Activated naive CD4-positive, alpha-beta T cell treated with anti-CD3 and anti-CD28 coated beads for 36 hours (primary cell): ENCODE measurements at regions not wholly inside any gene's neighbourhood (a gene's known extent, or its start where the extent isn't known, plus 50 kb on each side); places are given as distances from the start of the nearest gene placed in this dataset.

Experiments
- CTCF ChIA-PET: fragments of 350-600 bp; sonication (Branson Sonifier 250); formaldehyde crosslinking; loops from one replicate; lab custom pipeline; 2021; ENCODE audit warnings: antibody characterized with exemption; lab: Charles Lee
- DNase-seq: peaks from one replicate; pipeline ENCODE4 v3.0.0-alpha.2; 2020
- H3K27ac Mint-ChIP-seq: one replicate; pipeline ENCODE4 v1.8.0; 2021; ENCODE audit warnings: mild to moderate bottlenecking, mixed read lengths
- H3K27me3 Mint-ChIP-seq: one replicate; pipeline ENCODE4 v1.8.0; 2021; ENCODE audit warnings: low read depth, mixed read lengths
- H3K36me3 Mint-ChIP-seq: one replicate; pipeline ENCODE4 v1.8.0; 2021; ENCODE audit warnings: low read depth, mixed read lengths
- H3K4me1 Mint-ChIP-seq: one replicate; pipeline ENCODE4 v1.8.0; 2021; ENCODE audit warnings: low read depth, mixed read lengths
- H3K4me3 Mint-ChIP-seq: one replicate; pipeline ENCODE4 v1.8.0; 2021; ENCODE audit warnings: mild to moderate bottlenecking, moderate library complexity, mixed read lengths
- H3K9me3 Mint-ChIP-seq: one replicate; pipeline ENCODE4 v1.8.0; 2021; ENCODE audit warnings: mixed read lengths
- intact Hi-C: fragments of 100-400 bp; cut with micrococcal nuclease; formaldehyde crosslinking; loops from one replicate; pipeline ENCODE4 v1.15.1; 2023

GRCh38 chr6:150544793-150545192 is 54.9 kb upstream of the PLEKHG1 start:
- Mint-ChIP-seq H3K27ac (no peak overlapping the region), H3K4me3 (no peak overlapping the region), H3K4me1 (no peaks in the 10 kb centered on the region), H3K27me3 (peaks cover 18% of the 10 kb centered on the region), H3K36me3 (no peaks in the 10 kb centered on the region), H3K9me3 (no peaks in the 10 kb centered on the region)
- DNase-seq: no peak
- intact Hi-C loops: no loop called here
- CTCF ChIA-PET: no interaction called here

GRCh38 chr6:150546457-150546856 is 53.2 kb upstream of the PLEKHG1 start:
- CTCF ChIA-PET: no interaction called here
- no peak overlapping the region for H3K27ac Mint-ChIP-seq

GRCh38 chr6:150547502-150548222 is 52.0 kb upstream of the PLEKHG1 start:
- H3K27me3 Mint-ChIP-seq: peaks cover 11% of the 10 kb centered on the region
- no peaks in the 10 kb centered on the region for H3K4me1 Mint-ChIP-seq
- no peak overlapping the region for H3K27ac Mint-ChIP-seq
- no peaks in the 10 kb centered on the region for H3K9me3 Mint-ChIP-seq
- intact Hi-C loops: no loop called here
- CTCF ChIA-PET: no interaction called here
- H3K36me3 Mint-ChIP-seq: no peaks in the 10 kb centered on the region
- no peak overlapping the region for H3K4me3 Mint-ChIP-seq
- no peak for DNase-seq

More at GRCh38 chr6:150546457-150546856, 53.2 kb upstream of the PLEKHG1 start:
- intact Hi-C loops: no loop called here
- no peaks in the 10 kb centered on the region for H3K9me3 Mint-ChIP-seq
- no peak overlapping the region for H3K4me3 Mint-ChIP-seq
- no peaks in the 10 kb centered on the region for H3K4me1 Mint-ChIP-seq
- no peaks in the 10 kb centered on the region for H3K36me3 Mint-ChIP-seq
- peaks cover 11% of the 10 kb centered on the region for H3K27me3 Mint-ChIP-seq
- DNase-seq: no peak

GRCh38 chr6:150548330-150548729 is 51.4 kb upstream of the PLEKHG1 start:
- no peaks in the 10 kb centered on the region for H3K4me1 Mint-ChIP-seq
- intact Hi-C loops: no loop called here
- H3K9me3 Mint-ChIP-seq: no peaks in the 10 kb centered on the region

GRCh38 chr6:150549007-150549406 is 50.7 kb upstream of the PLEKHG1 start:
- Mint-ChIP-seq H3K36me3 (no peaks in the 10 kb centered on the region), H3K4me3 (no peak overlapping the region), H3K9me3 (no peaks in the 10 kb centered on the region), H3K27ac (no peak overlapping the region), H3K27me3 (peaks cover 14% of the 10 kb centered on the region), H3K4me1 (no peaks in the 10 kb centered on the region)
- DNase-seq: no peak
- CTCF ChIA-PET: no interaction called here
- intact Hi-C loops: no loop called here

More at GRCh38 chr6:150548330-150548729, 51.4 kb upstream of the PLEKHG1 start:
- peaks cover 14% of the 10 kb centered on the region for H3K27me3 Mint-ChIP-seq
- CTCF ChIA-PET: no interaction called here
- no peak overlapping the region for H3K4me3 Mint-ChIP-seq
- DNase-seq: no peak
- no peaks in the 10 kb centered on the region for H3K36me3 Mint-ChIP-seq
- H3K27ac Mint-ChIP-seq: no peak overlapping the region

- Mint-ChIP-seq H3K36me3 (no peaks in the 10 kb centered on the region), H3K9me3 (no peaks in the 10 kb centered on the region), H3K27me3 (peaks cover 14% of the 10 kb centered on the region), H3K27ac (no peak overlapping the region), H3K4me1 (no peaks in the 10 kb centered on the region), H3K4me3 (no peak overlapping the region)
- CTCF ChIA-PET: no interaction called here
- intact Hi-C loops: no loop called here
- no peak for DNase-seq
These were observed 50.0 kb upstream of the PLEKHG1 start for GRCh38 chr6:150549674-150550101.
